Renal pelvis (tissue), 1 donor: ENCODE measurements at regions not wholly inside any gene's neighbourhood (a gene's known extent, or its start where the extent isn't known, plus 50 kb on each side); places are given as distances from the start of the nearest gene placed in this dataset.

Experiments used
- DNase-seq: peaks from one replicate; pipeline ENCODE4 v3.0.0-alpha.2; 2013

GRCh38 chr3:25355034-25355885, 72.8 kb upstream of the RARB start:
- no peak for DNase-seq

GRCh38 chr3:25355998-25356397, 72.1 kb upstream of the RARB start:
- DNase-seq, result no peak

- no peak for DNase-seq
Observed at GRCh38 chr3:25362118-25362517, 65.9 kb upstream of the RARB start.

- no peak for DNase-seq
Observed at GRCh38 chr3:25365636-25366035, 62.4 kb upstream of the RARB start.

GRCh38 chr3:25367025-25367424, 61.0 kb upstream of the RARB start:
- no peak for DNase-seq

GRCh38 chr3:25372167-25372566, 55.9 kb upstream of the RARB start:
- DNase-seq, result no peak

- DNase-seq, result no peak
Observed at GRCh38 chr3:25376340-25376739, 51.7 kb upstream of the RARB start.

- no peak for DNase-seq
Observed at GRCh38 chr3:25377042-25377441, 51.0 kb upstream of the RARB start.
